ENCODE measurements at regions not wholly inside any gene's neighbourhood (a gene's known extent, or its start where the extent isn't known, plus 50 kb on each side); places are given as distances from the start of the nearest gene placed in this dataset.

DNA sequence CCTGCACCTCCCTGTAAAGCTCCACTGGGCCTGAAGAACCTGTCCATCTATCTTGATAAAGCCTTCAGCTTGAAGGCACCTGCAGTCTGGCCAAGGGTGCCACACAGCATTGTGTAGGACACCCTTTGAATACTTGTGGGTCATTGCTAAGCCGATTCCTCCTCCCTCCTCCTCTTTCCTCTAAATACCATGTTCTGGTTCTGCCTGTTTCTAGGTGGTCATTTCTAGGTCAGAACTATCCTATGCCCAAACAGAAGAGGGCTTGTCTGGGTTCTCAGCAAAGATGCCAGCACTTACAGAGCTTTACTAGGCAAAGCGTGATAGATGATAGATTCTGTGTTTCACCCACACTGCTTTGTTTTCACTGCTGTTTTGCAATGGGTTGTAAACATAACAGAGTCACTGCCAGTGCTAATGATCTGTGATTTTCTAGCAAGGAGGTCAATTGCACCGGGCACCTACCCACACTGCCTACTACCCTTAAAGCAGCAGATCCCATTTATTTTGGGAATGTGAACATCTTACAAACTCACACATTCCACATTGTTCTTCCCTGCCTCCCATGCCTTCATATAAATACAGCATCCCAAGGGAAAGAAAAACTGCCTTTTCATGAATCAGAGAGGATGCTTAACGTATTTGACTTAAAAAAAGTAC is 279.1 kb upstream of the PITRM1 start:
- TF ChIP-seq, protein P1, sequence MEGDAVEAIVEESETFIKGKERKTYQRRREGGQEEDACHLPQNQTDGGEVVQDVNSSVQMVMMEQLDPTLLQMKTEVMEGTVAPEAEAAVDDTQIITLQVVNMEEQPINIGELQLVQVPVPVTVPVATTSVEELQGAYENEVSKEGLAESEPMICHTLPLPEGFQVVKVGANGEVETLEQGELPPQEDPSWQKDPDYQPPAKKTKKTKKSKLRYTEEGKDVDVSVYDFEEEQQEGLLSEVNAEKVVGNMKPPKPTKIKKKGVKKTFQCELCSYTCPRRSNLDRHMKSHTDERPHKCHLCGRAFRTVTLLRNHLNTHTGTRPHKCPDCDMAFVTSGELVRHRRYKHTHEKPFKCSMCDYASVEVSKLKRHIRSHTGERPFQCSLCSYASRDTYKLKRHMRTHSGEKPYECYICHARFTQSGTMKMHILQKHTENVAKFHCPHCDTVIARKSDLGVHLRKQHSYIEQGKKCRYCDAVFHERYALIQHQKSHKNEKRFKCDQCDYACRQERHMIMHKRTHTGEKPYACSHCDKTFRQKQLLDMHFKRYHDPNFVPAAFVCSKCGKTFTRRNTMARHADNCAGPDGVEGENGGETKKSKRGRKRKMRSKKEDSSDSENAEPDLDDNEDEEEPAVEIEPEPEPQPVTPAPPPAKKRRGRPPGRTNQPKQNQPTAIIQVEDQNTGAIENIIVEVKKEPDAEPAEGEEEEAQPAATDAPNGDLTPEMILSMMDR (conservative IDR thresholded peaks at IDR 0.05; ENCODE audit: low read depth, low read length): no peak
- TF ChIP-seq EZH2 (IDR thresholded peaks at IDR 0.05; ENCODE audit: borderline replicate concordance, low read depth, low read length, poor library complexity, severe bottlenecking): no peak

All from A673 (cell line).